B cell (primary cell): ENCODE measurements at regions not wholly inside any gene's neighbourhood (a gene's known extent, or its start where the extent isn't known, plus 50 kb on each side); places are given as distances from the start of the nearest gene placed in this dataset.

ENCODE experiments used
- ATAC-seq: fragments of 200-7000 bp; cut with Tn5 transposase; one replicate; pipeline ENCODE4 v1.10.0; 2021; ENCODE audit warnings: low read depth, mild to moderate bottlenecking, moderate number of reproducible peaks, moderate library complexity
- CTCF ChIA-PET: fragments of 350-600 bp; sonication (Branson Sonifier 250); formaldehyde crosslinking; loops from one replicate; lab custom pipeline; 2021; ENCODE audit warnings: antibody characterized with exemption, inconsistent platforms; lab: Charles Lee
- POLR2A ChIA-PET: fragments of 350-600 bp; sonication (Branson Sonifier 250); formaldehyde crosslinking; loops from one replicate; lab custom pipeline; 2021; ENCODE audit warnings: antibody characterized with exemption; lab: Charles Lee
- DNase-seq: peaks from one replicate; pipeline ENCODE4 v3.0.0; 2013
- H2AFZ ChIP-seq: 2 replicates; pipeline ENCODE4 v1.6.1; 2012; ENCODE audit warnings: mild to moderate bottlenecking, low read depth, low read length; ENCODE audit not compliant: insufficient read depth, poor library complexity, severe bottlenecking
- H3K27ac ChIP-seq, 2 donors: 1 replicate in 1 of 2; 2 replicates in 1 of 2; pipeline ENCODE4 v1.5.1; 2012 to 2013; ENCODE audit warnings: low read length in 2 of 2, mild to moderate bottlenecking in 2 of 2, moderate library complexity in 1 of 2
- H3K27me3 ChIP-seq, 4 experiments: fragments of 200-600 bp in 1 of 4; sonication (generic) in 1 of 4; replicated peaks in 1 of 4; 1 replicate in 2 of 4; 2 replicates in 2 of 4; pipeline versions ENCODE4 v1.6.1 to v1.7.0; 2013 to 2016; ENCODE audit warnings: low read length in 3 of 4, mild to moderate bottlenecking in 2 of 4, mixed read lengths in 1 of 4, moderate library complexity in 1 of 4; ENCODE audit not compliant: insufficient read depth in 4 of 4, control insufficient read depth in 3 of 4; ENCODE audit errors: control extremely low read depth in 1 of 4
- H3K36me3 ChIP-seq, 2 experiments: replicated peaks in 1 of 2; 1 replicate in 1 of 2; 2 replicates in 1 of 2; pipeline versions ENCODE4 v1.6.1 to v1.7.1; 2013; ENCODE audit warnings: low read length in 1 of 2; ENCODE audit not compliant: insufficient read depth in 2 of 2, control insufficient read depth in 1 of 2; ENCODE audit errors: control extremely low read depth in 1 of 2, extremely low read depth in 1 of 2
- H3K4me1 ChIP-seq, 2 donors: fragments of 200-600 bp in 1 of 2; sonication (generic) in 1 of 2; 1 replicate in 1 of 2; 2 replicates in 1 of 2; pipeline versions ENCODE4 v1.5.1 to v1.6.1; 2013 to 2017; ENCODE audit warnings: low read length in 2 of 2; ENCODE audit not compliant: control insufficient read depth in 2 of 2, insufficient read depth in 2 of 2
- H3K4me2 ChIP-seq: replicated peaks from 2 replicates; pipeline ENCODE3; 2012; ENCODE audit warnings: mild to moderate bottlenecking, low read depth, low read length; ENCODE audit not compliant: poor library complexity, severe bottlenecking
- H3K4me3 ChIP-seq, 5 experiments: fragments of 200-600 bp in 1 of 5; sonication (generic) in 1 of 5; 1 replicate in 3 of 5; 2 replicates in 2 of 5; pipeline versions ENCODE4 v1.5.1 to v1.7.0; 2011 to 2016; ENCODE audit warnings: low read length in 4 of 5, mild to moderate bottlenecking in 4 of 5, low read depth in 2 of 5, control low read depth in 1 of 5, moderate library complexity in 1 of 5; ENCODE audit not compliant: insufficient read depth in 1 of 5; ENCODE audit errors: control extremely low read depth in 1 of 5, extremely low read depth in 1 of 5
- H3K79me2 ChIP-seq: fragments of 200-600 bp; sonication (generic); one replicate; pipeline ENCODE4 v1.6.0; 2016; ENCODE audit warnings: low read length; ENCODE audit not compliant: control insufficient read depth, insufficient read depth
- H3K9ac ChIP-seq: fragments of 200-600 bp; sonication (generic); 2 replicates; pipeline ENCODE4 v1.6.1; 2017; ENCODE audit warnings: mild to moderate bottlenecking, low read length, moderate library complexity
- H3K9me3 ChIP-seq, 3 donors: one replicate each; pipeline versions ENCODE4 v1.6.1 to v1.7.1; 2013; ENCODE audit warnings: low read length in 2 of 3; ENCODE audit not compliant: control insufficient read depth in 2 of 3, insufficient read depth in 1 of 3; ENCODE audit errors: control extremely low read depth in 1 of 3
- H4K20me1 ChIP-seq: 2 replicates; pipeline ENCODE4 v1.6.0; 2012; ENCODE audit warnings: mild to moderate bottlenecking, low read length; ENCODE audit not compliant: insufficient read depth, control insufficient read depth, poor library complexity, severe bottlenecking
- H3K27ac Mint-ChIP-seq: one replicate; pipeline ENCODE4 v1.8.0; 2021; ENCODE audit warnings: mixed read lengths
- H3K27me3 Mint-ChIP-seq: one replicate; pipeline ENCODE4 v1.8.0; 2021; ENCODE audit warnings: mixed read lengths
- H3K4me1 Mint-ChIP-seq: one replicate; pipeline ENCODE4 v1.8.0; 2021; ENCODE audit warnings: mixed read lengths
- H3K4me3 Mint-ChIP-seq: one replicate; pipeline ENCODE4 v1.8.0; 2021; ENCODE audit warnings: mixed read lengths
- H3K9me3 Mint-ChIP-seq: one replicate; pipeline ENCODE4 v1.8.0; 2022; ENCODE audit warnings: mixed read lengths; ENCODE audit not compliant: insufficient read depth
- EZH2 ChIP-seq: IDR thresholded peaks from 2 replicates; pipeline ENCODE4 v1.6.1; 2012; ENCODE audit warnings: borderline replicate concordance, low read depth, mild to moderate bottlenecking, moderate library complexity, low read length; ENCODE audit not compliant: insufficient read depth, poor library complexity, severe bottlenecking
- WGBS: methylation state at CpG from one replicate; pipeline ENCODE4 v1.1.5; 2013; ENCODE audit warnings: missing lambda C conversion rate; ENCODE audit not compliant: insufficient coverage; 5-methylcytosine and 5-hydroxymethylcytosine counted together
- intact Hi-C: fragments of 100-400 bp; cut with micrococcal nuclease; formaldehyde crosslinking; loops from one replicate; pipeline ENCODE4 v1.10.0; 2022
- TF ChIP-seq, protein P1 (sequence below): fragments of 200-600 bp; IDR thresholded peaks from one replicate; pipeline ENCODE4 v1.8.0; 2022; ENCODE audit warnings: antibody characterized with exemption, mild to moderate bottlenecking

DNA sequence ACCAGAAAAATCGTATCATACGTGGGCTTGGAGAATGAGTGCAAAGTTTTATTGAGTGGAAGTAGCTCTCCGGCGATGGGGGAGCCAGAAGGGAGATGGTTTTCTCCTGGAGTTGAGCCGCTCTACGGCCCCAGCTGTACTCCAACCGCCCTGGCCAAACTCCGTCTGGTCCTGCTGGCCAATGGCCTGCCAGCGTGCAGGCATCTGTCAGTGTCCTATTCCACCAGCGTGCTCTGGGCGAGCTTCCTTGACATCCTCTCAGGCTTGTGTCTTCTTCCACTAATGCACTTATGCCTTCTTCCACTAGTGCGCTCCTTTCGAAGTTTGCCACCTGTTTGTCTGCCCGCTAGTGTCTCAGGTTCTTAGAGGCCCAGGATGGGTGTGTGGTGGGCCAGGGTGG lies 345.5 kb upstream of the CDH19 start:
- Mint-ChIP-seq H3K4me1 (no peaks in the 10 kb centered on the region), H3K4me3 (no peak overlapping the region), H3K9me3 (no peaks in the 10 kb centered on the region), H3K27ac (no peak overlapping the region), H3K27me3 (no peaks in the 10 kb centered on the region)
- TF ChIP-seq, protein P1, sequence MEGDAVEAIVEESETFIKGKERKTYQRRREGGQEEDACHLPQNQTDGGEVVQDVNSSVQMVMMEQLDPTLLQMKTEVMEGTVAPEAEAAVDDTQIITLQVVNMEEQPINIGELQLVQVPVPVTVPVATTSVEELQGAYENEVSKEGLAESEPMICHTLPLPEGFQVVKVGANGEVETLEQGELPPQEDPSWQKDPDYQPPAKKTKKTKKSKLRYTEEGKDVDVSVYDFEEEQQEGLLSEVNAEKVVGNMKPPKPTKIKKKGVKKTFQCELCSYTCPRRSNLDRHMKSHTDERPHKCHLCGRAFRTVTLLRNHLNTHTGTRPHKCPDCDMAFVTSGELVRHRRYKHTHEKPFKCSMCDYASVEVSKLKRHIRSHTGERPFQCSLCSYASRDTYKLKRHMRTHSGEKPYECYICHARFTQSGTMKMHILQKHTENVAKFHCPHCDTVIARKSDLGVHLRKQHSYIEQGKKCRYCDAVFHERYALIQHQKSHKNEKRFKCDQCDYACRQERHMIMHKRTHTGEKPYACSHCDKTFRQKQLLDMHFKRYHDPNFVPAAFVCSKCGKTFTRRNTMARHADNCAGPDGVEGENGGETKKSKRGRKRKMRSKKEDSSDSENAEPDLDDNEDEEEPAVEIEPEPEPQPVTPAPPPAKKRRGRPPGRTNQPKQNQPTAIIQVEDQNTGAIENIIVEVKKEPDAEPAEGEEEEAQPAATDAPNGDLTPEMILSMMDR, result no peak
- no peak for TF ChIP-seq EZH2
- Histone ChIP-seq H3K9me3 (peaks cover 0 to 9% (median 0%) of the 10 kb centered on the region in 3 donors), H2AFZ (no peak overlapping the region), H3K4me3 (no peak overlapping the region), H3K4me2 (no peak overlapping the region), H4K20me1 (no peaks in the 10 kb centered on the region), H3K4me1 (no peaks in the 10 kb centered on the region), H3K36me3 (no peaks in the 10 kb centered on the region), H3K79me2 (no peaks in the 10 kb centered on the region), H3K27me3 (no peaks in the 10 kb centered on the region), H3K27ac (no peak overlapping the region), H3K9ac (no peak overlapping the region)
- CTCF ChIA-PET, result no interaction called here
- ATAC-seq (no peak), DNase-seq (no peak)
- POLR2A ChIA-PET, result no interaction called here
- 93% methylated on average over 12 of the region's 14 CpGs for WGBS
- intact Hi-C loops, result no loop called here

DNA sequence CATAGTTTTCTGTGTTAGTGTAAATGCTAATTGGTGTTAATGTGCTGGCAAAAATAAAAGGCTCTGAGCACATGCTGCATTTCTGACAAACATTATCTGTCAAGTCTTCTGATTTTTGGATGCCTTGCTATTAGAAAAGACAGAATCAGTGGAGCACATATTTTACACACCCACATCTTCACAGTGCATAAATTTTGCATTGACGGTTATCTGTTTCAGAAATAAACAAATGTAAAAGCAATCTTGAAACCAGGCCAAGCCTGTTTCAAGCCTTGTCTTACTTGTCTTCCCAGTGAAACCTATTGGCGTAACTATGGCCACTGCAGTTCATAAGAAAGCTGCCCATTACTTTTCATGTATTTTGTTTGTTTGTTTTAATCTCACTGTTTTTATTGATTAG lies 333.7 kb upstream of the CDH19 start:
- no peaks in the 10 kb centered on the region for H3K4me1 ChIP-seq
- H3K36me3 ChIP-seq, result no peaks in the 10 kb centered on the region
- no peak overlapping the region for H3K9ac ChIP-seq
- no peak overlapping the region for H3K4me3 ChIP-seq
- H2AFZ ChIP-seq, result no peak overlapping the region
- H3K79me2 ChIP-seq, result no peaks in the 10 kb centered on the region
- ChIA-PET CTCF (no interaction called here), POLR2A (no interaction called here)
- DNase-seq (no peak), ATAC-seq (no peak)
- intact Hi-C loops, result no loop called here
- H3K9me3 ChIP-seq, result no peaks in the 10 kb centered on the region
- 100% methylated on average over 1 of the region's 2 CpGs for WGBS
- Mint-ChIP-seq H3K4me3 (no peak overlapping the region), H3K4me1 (no peaks in the 10 kb centered on the region), H3K27me3 (no peaks in the 10 kb centered on the region), H3K9me3 (peaks cover 7% of the 10 kb centered on the region), H3K27ac (no peak overlapping the region)
- H3K4me2 ChIP-seq, result no peak overlapping the region
- H3K27me3 ChIP-seq, result no peaks in the 10 kb centered on the region
- no peak overlapping the region for H3K27ac ChIP-seq
- no peak for TF ChIP-seq EZH2
- TF ChIP-seq, protein P1, result no peak
- no peaks in the 10 kb centered on the region for H4K20me1 ChIP-seq
